ENCODE measurements at regions not wholly inside any gene's neighbourhood (a gene's known extent, or its start where the extent isn't known, plus 50 kb on each side); places are given as distances from the start of the nearest gene placed in this dataset.

DNA sequence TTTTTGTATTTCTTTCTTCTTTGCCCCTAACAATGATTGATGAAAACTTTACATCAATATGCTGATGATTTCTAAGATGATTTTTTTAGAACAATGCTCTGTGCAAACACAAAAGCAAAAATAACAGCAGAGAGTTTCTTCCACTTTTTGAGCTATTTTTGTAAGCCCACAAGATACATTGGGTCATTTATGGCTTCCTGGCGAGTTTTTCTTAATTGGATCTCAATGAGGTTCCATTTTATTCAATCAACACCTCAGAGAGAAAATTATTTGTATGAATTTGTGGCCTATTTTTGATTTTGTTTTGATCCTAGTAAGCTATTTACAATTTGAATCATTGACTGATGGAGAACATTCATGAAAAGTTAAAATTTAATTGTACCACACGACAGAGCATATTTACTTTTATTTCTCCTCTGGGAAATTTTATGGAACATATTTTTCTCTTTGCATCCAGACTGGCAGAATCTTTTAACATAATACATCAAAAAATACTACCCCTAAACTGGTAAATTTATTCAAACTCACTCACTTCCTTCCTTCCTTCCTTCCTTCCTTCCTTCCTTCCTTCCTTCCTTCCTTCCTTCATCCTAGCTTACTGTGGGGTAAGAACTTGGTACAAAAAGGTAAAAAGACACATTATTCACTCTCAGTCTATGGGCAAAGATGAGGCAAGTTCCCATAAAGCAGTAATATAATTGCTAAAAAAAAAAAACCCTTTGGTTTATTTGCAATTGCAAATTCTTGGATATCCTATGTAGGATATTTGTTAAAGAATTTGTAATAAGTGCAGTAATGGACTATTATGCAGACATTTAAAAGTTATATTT is 710.4 kb downstream of the SLC4A3 start:
- DNase-seq (ENCODE audit: low read depth) = no peak
- no peak overlapping the region for H3K4me3 ChIP-seq (ENCODE audit: low read depth, low read length)
- TF ChIP-seq, protein P1, sequence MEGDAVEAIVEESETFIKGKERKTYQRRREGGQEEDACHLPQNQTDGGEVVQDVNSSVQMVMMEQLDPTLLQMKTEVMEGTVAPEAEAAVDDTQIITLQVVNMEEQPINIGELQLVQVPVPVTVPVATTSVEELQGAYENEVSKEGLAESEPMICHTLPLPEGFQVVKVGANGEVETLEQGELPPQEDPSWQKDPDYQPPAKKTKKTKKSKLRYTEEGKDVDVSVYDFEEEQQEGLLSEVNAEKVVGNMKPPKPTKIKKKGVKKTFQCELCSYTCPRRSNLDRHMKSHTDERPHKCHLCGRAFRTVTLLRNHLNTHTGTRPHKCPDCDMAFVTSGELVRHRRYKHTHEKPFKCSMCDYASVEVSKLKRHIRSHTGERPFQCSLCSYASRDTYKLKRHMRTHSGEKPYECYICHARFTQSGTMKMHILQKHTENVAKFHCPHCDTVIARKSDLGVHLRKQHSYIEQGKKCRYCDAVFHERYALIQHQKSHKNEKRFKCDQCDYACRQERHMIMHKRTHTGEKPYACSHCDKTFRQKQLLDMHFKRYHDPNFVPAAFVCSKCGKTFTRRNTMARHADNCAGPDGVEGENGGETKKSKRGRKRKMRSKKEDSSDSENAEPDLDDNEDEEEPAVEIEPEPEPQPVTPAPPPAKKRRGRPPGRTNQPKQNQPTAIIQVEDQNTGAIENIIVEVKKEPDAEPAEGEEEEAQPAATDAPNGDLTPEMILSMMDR (conservative IDR thresholded peaks at IDR 0.05; ENCODE audit: low read depth, low read length) = no peak

DNA sequence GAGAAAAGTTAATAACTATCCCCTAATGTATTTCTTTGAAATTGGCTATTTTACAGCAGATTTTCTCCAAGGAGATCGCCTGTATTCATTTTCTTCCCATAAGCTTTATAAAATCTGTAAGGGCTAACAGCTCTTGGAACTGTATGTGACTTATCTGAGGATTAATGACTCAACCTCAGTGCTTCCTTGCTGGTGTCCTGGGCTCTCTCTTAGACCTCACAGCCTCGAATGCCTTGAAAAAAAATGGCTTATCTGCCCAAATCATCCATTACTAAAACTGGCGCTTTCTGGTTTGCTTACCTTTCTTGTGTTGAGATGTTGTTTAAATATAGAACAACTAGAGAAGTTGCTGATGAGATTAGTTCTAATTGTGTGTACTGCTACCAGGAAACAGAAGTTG is 713.6 kb downstream of the SLC4A3 start:
- no peak for DNase-seq (ENCODE audit: low read depth)
- TF ChIP-seq, protein P1 (conservative IDR thresholded peaks at IDR 0.05; ENCODE audit: low read depth, low read length) = no peak
- no peak overlapping the region for H3K4me3 ChIP-seq (ENCODE audit: low read depth, low read length)

DNA sequence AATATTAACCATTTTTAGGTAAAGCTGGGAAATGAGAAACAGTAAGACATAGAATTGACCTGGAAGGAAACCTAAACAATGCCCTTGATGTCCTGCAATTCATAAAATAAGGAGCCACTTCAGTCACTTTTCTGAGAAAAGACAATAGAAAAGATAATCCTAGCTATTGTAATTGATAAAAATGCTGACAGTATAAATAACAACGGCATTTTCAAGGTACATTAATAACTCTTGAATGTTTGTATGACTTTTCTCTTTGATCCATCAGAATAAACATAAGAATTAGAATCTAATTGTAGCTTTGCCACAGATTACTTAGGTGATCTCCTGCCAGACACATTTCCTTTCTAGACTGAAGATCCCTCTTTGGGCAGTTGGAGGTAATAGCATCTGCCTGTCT is 719.5 kb downstream of the SLC4A3 start:
- TF ChIP-seq, protein P1 (conservative IDR thresholded peaks at IDR 0.05; ENCODE audit: low read depth, low read length) = no peak
- no peak for DNase-seq (ENCODE audit: low read depth)
- no peak overlapping the region for H3K4me3 ChIP-seq (ENCODE audit: low read depth, low read length)

- DNase-seq (ENCODE audit: low read depth) = no peak
- H3K4me3 ChIP-seq (ENCODE audit: low read depth, low read length) = no peak overlapping the region
- TF ChIP-seq, protein P1 (conservative IDR thresholded peaks at IDR 0.05; ENCODE audit: low read depth, low read length) = no peak
Measured at GRCh38 chr2:220347626-220348025, 720.2 kb downstream of the SLC4A3 start.

- no peak for DNase-seq (ENCODE audit: low read depth)
- TF ChIP-seq, protein P1 (conservative IDR thresholded peaks at IDR 0.05; ENCODE audit: low read depth, low read length) = no peak
- H3K4me3 ChIP-seq (ENCODE audit: low read depth, low read length) = no peak overlapping the region
Measured at GRCh38 chr2:220348206-220348605, 720.8 kb downstream of the SLC4A3 start.

DNA sequence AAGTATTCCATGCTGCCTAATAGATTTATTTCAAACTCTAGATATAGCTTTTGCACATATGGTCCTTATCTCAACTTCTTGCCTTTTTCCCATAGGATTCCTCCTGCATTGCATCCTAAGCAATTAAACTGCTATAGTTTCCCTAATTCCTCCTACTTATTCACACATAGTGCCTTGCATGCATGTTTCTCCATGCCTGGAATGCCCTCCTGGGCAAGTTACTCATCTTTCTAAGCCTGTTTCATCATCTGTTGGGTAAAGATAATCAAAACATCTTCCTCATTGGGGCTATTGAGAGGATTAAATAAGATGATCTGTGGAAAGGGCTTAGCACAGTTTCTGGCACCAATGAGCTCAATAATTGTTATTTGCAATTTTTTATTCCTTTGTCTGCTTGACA is 726.5 kb downstream of the SLC4A3 start:
- DNase-seq (ENCODE audit: low read depth) = no peak

More for the DNA sequence above, 726.5 kb downstream of the SLC4A3 start:
- no peak overlapping the region for H3K4me3 ChIP-seq (ENCODE audit: low read depth, low read length)
- TF ChIP-seq, protein P1 (conservative IDR thresholded peaks at IDR 0.05; ENCODE audit: low read depth, low read length) = no peak
